GM19467 (cell line): ENCODE measurements at regions not wholly inside any gene's neighbourhood (a gene's known extent, or its start where the extent isn't known, plus 50 kb on each side); places are given as distances from the start of the nearest gene placed in this dataset.

Experiments used
- ATAC-seq: cut with Tn5 transposase; IDR thresholded peaks from one replicate; pipeline ENCODE4 v1.9.1; 2021; ENCODE audit warnings: mild to moderate bottlenecking, moderate library complexity; ENCODE audit not compliant: unreplicated experiment

DNA sequence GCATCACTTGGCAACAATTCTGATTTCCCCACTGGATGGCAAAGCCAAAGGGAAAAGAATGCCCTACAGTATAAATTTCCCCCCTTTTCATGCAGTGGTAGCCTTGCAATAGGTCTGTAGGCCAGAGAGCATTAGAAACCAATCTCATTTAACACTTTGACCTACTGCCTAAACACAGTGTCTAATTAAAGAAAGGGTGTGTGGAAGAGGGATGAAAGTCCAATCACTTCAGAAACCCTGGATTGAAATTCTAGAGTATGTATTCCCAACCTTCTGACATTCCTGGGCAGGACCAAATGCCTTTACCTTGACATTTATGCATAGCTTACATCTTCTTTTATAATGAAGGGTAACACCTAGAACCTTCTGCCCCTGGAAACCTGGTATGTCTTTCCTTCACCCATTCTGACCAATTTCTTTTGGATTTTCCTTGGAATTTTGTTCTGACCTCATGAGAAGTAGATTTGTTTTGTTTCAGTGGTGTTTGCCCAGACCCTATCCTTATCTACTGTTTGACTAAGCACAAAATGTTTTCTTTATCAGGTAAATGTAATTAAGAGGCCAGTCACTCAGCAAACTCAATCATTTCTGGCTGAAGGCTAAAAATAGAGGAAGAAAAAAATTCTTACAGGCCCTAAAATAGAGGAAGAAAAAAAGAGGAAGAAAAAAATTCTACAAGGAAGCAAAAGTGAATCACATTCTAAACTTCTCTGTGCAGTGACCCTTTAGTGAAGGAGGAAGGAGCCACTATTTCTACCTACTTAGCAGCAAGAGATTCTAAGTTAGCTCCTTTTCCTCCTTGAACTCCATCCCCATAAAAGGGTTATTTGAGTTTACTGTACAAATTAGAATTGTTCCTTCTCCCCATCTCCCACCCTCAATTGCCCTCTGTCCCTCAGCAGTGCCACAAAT is 129.5 kb upstream of the DSCAM start:
- ATAC-seq = no peak

DNA sequence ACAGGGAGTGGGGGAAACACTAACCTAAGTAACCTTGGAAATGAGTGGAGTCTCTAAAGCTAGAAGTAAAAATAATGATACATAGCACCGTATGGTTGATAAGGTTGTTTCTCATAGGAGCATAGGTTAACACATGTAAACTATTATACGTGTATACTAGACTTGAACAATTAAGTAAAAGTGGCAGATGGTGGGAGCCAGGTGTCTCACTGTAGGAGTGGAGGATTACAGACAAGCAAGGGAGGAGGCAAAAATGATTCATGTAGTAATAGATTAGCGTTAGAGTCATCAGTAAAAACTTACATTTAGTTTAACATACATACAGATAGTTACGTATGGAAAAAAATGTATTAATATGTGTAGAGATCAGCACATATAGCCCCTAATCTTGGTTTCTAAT is 138.4 kb upstream of the DSCAM start:
- ATAC-seq = no peak

DNA sequence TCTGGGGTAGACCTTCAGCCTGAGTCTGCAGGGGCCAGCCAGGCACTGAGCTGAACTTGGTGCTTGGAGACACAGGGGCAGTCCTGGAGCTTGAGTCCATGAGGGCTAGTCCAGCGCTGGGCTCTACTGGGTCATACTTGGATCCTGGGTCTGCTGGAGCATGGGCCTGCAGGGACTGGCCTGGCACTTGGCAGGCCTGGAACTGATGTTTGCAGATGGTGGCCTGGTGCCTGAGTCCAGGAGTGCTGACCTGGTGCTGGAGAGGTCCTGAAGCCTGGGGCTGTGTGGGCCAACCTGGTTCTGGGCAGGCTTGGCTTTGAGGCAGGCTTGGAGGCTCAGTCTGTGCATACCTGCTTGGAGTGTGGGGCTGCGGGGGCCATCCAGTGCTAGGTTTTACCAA is 143.4 kb upstream of the DSCAM start:
- ATAC-seq = no peak

DNA sequence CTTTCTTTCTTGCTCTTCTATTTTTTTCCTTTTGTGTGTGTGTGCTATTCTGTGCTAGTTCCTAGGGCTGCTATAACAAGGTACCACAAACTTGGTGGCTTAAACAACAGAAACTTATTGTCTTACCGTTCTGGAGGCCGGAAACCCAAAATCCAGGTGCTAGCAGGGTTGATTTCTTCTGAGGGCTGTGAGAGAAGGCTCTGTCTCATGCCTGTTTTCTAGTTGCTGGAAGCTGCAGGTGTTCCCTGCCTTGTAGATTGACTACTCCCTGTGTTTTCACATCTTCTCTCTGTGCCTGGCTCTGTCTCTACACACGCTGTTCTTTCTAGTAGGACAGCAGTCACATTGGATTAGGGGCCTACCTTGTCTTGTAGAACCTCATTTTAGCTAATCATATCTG is 150.9 kb upstream of the DSCAM start:
- ATAC-seq = no peak

DNA sequence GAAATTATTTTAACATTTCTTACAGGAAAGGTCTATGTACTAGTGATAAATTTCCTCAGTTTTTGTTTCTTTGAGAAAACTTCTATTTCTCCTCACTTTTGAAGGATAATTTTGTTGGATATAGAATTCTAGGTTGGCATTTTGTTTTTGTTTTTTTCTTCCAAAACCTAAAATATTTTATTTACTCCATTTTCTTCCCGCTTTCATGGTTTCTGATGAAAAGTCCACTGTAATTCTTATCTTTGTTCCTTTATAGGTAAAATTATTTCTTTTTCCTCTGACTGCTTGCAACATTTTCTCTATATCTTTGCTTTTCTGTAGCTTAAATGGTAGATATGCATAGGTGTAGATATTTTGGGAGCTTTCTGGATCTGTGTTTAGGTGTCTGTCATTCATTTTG is 153.9 kb upstream of the DSCAM start:
- no peak for ATAC-seq

DNA sequence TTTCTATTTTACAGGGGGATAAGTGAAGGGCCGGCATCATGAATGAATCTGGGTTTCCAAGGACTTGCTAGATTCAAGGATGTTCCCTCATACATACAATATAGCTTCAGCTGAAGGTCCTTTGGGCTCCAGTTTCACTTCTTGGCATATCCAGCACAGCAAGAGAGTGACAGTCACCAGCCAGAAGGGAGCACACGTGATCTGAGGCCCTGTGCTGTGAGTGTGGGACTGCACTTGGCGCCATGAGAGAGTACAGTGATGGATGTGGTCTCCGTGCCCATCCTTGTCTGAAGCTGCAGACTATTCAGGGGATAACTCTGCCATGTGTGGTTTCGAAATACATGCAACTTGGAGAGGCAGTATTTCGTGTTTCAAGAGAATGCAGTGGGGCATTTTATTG is 159.7 kb upstream of the DSCAM start:
- no peak for ATAC-seq

DNA sequence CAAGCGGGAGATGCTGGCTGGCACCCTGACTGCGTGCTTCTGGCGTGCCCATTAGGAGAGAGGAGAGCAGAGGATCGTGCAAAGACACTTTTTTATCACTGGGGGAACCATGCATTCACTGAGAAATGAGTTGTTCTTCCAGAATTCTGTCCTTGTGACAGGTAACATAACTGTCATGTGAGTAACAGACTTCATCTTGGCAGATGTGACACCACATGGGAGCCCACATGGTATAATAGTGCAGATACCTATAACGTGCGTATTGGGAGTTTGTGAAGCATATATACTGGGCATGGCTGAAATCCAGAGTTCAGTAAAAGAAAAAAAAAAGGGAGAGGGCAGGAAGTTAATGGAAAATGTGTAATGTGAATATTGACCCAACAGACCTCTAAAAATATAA is 159.6 kb upstream of the BACE2 start:
- no peak for ATAC-seq

DNA sequence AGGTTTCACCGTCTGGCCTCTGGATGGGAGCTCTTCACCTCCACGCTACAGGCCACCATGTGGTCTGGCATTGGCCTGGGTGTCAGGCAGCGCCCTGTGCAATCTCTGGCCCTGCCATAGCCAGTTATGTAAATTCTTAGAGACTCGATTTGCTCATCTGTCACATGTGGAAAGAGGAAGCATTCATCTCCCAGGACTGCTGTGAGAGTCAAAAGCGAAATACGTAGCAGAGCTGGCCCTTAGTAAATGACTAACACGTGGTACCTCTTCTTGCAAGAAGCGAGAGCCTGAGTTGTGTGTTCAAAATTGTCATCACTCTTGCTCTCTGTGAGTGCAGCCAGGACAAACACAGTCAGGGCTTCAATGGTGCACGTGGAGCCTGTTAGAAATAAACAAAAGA is 159.0 kb upstream of the BACE2 start:
- ATAC-seq = no peak

DNA sequence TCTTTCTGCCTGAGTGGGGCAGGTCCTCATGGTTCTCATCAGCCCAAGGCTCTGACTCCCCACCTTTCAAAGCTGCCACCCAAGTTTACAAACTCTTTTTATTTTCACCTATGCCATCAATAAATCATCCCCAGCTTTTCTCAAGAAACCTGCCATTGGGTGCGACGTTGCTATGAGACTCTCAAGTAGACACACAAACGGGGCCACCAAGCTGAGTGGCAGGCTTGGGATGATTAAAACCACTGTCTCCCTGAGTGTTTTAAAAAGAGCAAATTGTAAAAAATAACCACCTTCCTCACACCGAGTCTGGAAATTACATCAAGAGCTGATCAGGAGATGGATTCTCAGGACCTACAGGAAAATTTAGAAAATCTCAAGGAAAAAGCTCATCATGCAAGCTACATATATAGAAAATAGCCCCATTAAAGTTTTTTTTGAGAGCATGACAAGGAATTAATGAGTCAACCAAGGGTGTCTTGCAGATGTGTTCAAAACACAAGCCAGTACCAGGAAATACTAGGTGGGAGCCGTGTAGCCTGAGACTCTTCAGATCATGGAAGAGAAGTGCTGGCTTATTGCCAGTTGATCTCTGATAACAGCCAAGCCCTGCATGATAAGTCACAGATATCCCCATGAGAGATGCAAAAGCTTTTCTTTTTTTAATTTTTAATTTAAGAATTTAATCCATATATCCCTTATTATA is 158.4 kb upstream of the BACE2 start:
- ATAC-seq = no peak

DNA sequence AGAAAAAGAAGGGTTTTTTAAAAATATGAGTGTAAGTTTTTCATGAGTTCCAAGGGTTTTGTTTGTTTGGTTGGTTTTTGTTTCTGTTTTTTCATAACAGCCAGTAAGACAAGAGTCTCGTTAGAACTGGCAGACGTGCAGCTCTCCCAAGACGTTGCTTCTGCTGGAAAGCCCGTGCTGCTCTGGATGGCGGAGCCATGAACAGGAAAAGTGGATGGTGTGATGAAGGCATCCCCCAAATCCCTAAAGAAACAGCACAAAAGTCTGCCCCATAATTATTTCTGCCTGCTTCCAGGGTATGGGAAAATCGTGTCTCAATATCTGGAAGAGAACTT is 157.9 kb upstream of the BACE2 start:
- no peak for ATAC-seq

DNA sequence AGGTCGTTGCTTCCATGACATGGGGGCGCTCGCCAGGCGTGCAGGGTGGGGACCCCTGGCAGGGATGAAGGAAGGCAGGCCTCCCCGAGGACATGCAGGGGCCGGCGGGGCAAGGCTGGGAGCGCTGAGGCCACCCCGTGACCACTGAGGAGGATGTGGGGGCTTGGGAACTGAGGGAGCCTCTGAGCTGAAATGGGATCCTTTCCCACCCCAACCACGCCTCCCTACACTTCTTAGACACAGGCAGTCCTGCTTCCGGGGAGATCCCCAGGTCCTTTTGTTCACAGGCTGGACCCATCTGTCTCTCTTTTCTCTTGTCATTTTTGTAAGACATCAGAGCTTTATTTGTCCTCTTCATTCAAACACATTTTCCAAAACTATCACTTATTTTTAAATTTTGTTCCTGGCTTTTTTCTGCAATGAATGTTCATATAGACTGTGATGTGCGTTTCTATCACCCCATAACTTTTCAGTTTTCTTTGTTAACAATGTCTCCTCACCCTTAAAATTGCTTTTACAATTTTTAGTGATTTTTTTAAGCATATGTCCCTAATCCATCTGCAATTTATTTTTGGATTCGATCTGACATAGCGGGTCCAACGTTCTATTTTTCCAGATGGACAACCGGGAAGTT is 156.7 kb upstream of the BACE2 start:
- no peak for ATAC-seq

DNA sequence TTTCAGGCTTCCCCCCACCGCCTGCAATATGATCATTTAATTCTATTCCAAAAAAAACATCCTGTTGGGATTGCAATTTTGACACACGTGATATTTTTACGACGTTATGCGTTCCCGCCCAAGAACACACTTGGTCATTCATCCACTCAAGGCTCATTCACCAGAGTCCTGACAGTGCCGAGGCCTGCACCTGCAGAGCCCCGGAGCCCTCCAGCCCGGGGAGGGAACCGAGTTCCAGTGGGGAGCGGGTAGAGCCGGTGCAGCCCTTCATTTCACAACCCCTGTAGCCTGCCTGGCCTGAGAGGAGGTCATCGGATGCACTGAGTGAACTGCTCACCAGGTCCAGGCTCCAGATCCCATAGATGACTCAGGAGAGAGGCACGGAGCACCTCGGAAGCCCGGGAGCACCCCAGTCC is 156.0 kb upstream of the BACE2 start:
- ATAC-seq = no peak

DNA sequence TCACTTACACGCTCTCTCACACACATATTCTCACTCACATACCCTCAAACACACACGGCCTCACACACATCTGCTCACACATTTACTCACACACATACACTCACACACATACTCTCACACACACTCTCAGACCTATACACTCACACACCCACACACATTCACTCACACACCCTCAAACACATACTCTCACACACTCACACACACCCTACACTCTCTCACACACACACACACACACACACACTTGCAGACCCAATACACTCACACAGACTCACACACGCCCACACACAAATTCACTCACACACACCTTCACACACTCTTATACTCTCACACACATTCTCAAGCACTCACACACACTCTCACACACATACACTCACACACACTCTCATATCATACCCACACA is 155.5 kb upstream of the BACE2 start:
- no peak for ATAC-seq

DNA sequence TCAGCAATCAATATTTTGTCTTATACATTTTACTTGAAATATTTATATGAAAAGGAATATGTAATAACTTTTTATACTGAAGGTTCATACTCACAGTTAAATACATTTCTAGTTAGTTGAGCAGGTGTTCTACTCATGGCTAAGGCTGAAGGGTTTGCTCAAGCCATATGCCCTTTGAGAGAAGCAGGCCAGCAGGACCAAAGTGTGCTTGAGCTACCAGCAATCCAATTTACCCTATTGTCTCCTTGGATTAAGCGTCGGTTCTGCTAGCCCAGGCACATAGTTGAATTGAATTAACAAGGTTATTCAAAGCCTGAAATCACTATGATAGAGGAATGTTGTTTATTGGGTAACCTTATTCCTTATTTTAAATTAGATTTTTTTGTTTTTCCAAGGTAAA is 151.5 kb upstream of the BACE2 start:
- ATAC-seq = no peak

DNA sequence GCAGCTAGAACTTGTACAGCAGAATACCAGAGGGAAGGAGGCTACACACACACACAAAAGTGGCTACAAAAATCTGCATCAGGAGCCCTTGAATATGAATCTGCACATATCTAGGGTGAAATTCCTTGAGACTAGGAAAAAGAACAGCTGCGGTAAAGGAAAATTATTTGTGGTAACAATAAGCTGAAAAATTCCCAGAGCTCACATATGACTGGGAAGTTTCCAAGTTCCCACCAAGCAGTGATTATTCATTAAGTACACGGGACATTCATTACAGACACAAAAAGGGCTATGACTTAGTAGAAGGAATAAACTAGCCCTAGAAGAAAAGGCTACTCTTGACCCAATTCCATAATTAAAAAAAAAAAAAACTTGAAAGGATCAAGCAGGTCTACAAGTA is 149.5 kb upstream of the BACE2 start:
- no peak for ATAC-seq

DNA sequence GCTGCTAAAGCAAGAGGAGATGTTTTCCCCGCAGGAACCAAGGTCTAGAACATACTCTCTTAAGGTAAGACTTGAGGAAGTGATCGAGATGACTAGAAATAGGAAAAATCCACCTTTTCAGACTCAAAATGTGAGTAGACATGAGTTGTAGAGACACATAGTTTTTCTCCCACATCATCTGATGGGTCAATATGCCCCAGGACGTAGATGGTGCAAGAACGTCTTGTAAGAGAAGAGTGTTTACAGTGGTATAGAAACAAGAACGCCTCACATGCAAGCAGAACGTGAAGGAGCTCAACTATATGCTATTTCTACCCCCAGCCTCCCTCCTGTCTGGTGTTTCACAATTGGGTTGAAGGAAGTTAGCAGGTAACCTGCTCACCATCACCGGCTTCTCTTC is 144.0 kb upstream of the BACE2 start:
- no peak for ATAC-seq

DNA sequence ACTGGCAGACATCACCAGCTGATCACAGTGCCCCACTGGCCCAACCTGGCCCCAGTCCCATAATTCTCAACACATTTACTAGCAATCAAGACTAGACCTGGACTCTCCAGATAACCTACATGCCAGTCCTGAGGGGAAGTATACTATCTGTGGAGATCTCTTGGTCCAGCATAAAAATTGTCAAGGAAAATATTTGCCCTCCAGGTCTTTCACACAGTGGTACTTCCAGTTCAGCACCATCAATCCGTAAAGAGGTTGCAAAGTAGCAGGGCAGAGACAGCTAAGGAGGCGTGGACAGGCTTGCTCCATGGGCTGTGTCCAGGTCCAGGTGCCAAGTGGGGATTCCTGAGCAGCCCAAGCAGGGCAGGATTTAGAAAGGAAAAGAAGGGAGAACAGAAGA is 143.6 kb upstream of the BACE2 start:
- no peak for ATAC-seq

DNA sequence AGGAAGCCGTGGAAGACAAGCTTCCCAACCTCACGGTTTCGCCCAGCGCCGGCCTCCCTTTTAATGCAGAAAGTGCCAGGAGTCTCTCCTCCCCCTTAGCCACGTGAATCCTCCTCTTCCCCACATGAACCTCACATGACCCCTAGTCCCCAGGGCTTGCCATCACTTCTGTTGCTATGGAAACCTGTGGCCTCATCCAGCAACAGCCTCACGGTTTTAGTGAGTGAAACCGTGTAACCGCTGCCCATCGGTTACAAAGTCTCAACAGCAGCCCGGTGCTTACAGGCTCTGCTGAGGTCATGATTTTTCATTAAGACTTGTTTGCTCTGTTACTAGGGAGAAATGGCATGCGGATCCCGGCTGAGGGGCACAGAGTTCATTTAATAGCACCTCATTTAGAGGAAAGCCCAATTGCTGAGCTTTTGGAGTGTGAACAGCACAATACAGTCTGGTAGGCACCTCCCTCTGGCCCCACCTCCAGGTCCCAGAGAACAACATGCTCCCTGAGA is 143.2 kb upstream of the BACE2 start:
- no peak for ATAC-seq

DNA sequence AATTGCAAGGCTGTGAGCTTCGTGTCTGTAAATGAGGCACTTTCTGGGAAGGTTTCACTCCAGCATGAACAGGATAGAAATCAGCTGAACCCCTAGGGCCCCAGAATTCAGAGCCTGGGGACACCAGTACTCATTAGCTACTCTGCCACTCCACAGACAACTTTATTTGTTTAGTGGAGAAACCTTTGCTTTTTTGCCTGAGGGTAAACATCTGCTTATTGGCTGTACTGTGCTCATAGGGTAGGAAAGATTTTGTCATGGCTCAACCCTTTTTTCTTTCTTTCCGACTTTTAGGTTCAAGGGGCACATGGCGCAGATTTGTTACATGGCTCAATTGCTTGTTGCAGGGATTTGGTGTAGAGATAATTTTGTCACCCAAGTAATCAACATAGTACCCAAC is 138.4 kb upstream of the BACE2 start:
- ATAC-seq = no peak

DNA sequence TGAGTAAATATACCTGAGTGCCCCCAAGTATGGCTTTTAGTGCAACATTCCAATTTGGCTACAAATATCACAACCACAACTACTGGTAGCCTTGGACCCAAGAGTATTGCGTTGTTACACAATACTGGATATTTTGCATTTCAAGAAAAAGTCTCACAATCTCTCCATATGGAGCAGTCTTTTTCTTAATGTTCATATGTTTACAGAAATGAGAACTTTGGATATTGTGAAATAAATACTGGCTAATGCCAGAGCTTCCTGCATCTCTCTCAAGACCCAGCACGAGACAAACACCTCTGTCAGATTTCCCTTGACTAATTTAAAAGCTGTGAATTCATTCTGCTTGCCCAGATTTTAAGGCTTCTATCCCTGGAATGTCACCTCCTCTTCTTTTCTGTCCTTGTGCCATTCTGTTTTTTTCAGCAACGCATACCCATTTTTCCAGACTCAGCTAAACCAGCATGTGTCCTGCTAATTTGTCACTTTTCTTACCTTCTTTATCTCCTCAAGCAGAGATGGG is 136.2 kb upstream of the BACE2 start:
- no peak for ATAC-seq

DNA sequence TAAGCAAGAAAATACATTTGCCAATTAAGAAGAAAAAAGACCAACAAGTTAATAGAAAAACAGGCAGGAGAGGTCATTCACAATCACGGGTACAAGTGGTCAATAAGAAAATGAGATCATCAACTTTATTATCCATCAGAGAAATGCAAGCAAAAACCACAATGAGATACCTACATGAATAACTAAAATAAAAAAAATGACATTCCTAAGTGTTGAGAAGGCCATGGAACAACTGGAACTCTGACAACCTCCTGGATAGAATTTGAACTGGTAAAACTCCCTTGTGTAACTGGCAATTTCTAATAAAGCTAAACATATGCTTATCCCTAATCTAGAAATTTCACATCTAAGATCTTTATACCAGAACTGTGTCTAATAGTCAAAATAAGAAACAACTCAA is 135.4 kb upstream of the BACE2 start:
- ATAC-seq = no peak

DNA sequence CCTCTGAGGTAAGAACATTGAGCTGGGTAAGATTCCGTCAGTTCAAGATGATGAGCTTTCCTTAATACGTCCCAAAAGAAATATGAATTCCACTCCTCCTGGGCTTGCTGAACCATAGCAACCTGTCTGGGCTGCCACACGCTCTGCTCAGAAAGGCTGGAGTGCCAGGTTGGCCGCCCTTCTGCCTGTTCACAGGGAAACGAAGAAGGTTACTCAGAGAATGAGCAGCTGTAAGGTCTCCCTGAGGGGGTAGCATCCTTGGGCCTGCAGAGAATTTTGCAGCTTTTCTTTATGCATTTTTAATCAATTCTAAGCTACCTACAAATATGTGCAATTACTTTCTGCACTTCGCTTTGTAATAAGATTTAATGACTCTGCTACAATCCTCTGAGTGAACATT is 130.7 kb upstream of the BACE2 start:
- no peak for ATAC-seq
